Kidney epithelial cell (primary cell): ENCODE measurements at regions not wholly inside any gene's neighbourhood (a gene's known extent, or its start where the extent isn't known, plus 50 kb on each side); places are given as distances from the start of the nearest gene placed in this dataset.
"Not testable (repeated sequence)": the region's sequence is repeated elsewhere in the genome, so short reads cannot be mapped to it uniquely, and the experiment has no call there.

Experiments used
- DNase-seq: peaks from one replicate; pipeline ENCODE4 v3.0.0-alpha.2; 2010; ENCODE audit warnings: low read depth
- H3K27me3 ChIP-seq: 2 replicates; pipeline ENCODE4 v1.6.0; 2011; ENCODE audit warnings: low read length; ENCODE audit not compliant: control insufficient read depth, insufficient read depth
- H3K36me3 ChIP-seq: 2 replicates; pipeline ENCODE4 v1.5.1; 2011; ENCODE audit warnings: low read length; ENCODE audit not compliant: control insufficient read depth, insufficient read depth
- H3K4me3 ChIP-seq: 2 replicates; pipeline ENCODE4 v1.5.1; 2011; ENCODE audit warnings: low read depth, mild to moderate bottlenecking, control low read depth, low read length
- TF ChIP-seq, protein P1 (sequence below): IDR thresholded peaks from 2 replicates; pipeline ENCODE4 v1.5.1; 2011; ENCODE audit warnings: mild to moderate bottlenecking, moderate library complexity, low read length, control low read depth, inconsistent platforms; ENCODE audit not compliant: insufficient read depth, poor library complexity, severe bottlenecking

DNA sequence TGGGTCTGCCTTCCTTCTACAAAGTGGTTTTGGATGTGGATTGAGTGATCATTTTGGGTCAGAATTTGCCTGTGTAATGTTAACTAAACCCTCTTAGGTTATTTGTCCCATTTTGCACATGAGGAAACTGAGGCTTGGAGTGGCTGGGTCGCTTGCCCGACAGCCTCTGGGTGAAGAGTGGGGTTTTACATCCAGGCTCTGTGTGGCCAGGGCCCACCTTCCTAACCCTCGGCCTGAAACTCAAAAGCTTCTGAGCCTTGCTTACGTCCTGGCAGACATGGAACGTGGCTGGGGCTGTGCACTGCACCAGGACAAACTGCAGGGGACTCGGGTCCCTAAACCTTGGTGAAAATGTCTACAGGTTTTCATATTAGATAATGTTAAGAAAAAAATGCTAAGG, 542.4 kb downstream of the TBC1D22A start:
- Histone ChIP-seq H3K36me3 (no peaks in the 10 kb centered on the region), H3K4me3 (no peak overlapping the region), H3K27me3 (no peaks in the 10 kb centered on the region)
- TF ChIP-seq, protein P1, sequence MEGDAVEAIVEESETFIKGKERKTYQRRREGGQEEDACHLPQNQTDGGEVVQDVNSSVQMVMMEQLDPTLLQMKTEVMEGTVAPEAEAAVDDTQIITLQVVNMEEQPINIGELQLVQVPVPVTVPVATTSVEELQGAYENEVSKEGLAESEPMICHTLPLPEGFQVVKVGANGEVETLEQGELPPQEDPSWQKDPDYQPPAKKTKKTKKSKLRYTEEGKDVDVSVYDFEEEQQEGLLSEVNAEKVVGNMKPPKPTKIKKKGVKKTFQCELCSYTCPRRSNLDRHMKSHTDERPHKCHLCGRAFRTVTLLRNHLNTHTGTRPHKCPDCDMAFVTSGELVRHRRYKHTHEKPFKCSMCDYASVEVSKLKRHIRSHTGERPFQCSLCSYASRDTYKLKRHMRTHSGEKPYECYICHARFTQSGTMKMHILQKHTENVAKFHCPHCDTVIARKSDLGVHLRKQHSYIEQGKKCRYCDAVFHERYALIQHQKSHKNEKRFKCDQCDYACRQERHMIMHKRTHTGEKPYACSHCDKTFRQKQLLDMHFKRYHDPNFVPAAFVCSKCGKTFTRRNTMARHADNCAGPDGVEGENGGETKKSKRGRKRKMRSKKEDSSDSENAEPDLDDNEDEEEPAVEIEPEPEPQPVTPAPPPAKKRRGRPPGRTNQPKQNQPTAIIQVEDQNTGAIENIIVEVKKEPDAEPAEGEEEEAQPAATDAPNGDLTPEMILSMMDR, result no peak
- DNase-seq, result no peak

- TF ChIP-seq, protein P1, result no peak
- no peak for DNase-seq
- Histone ChIP-seq H3K27me3 (no peaks in the 10 kb centered on the region), H3K36me3 (no peaks in the 10 kb centered on the region), H3K4me3 (no peak overlapping the region)
Observed at GRCh38 chr22:47304191-47304831, 541.9 kb downstream of the TBC1D22A start.

DNA sequence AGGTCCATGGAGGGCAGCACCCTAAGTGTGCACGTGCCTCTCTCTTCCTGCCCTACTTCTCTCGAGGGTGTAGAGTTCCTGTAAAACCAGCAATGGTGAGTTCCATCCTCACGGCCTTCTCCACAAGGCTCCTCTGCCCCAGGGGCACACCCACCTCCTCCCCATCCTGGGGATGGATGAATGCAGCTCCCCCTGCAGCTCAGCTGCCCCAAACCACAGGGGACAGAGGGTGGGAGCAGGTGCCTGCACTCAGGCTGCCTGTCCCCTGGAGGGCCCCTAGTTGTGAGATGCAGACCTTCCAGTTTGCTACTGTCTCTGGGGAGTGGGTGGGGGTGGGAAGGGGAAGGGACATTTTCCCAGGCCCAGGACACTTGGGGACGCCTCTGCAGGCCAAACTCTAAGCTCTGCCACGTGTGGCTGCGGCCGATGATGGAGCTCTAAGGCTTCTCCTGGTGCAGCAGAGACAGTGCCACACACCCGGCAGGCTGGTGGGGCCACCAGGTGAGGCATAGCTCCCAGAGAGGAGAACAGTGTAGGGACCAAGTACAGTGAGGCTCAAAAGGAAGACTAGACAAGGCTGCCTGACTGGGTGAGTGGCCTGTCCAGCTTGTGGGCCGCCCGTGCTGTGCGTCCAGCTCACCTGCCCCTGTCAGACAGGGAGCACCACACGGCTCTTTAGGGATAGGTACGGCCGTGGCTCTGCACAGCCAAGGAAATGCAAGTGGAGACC, 540.9 kb downstream of the TBC1D22A start:
- Histone ChIP-seq H3K27me3 (no peaks in the 10 kb centered on the region), H3K4me3 (no peak overlapping the region), H3K36me3 (no peaks in the 10 kb centered on the region)
- TF ChIP-seq, protein P1, result no peak
- no peak for DNase-seq

DNA sequence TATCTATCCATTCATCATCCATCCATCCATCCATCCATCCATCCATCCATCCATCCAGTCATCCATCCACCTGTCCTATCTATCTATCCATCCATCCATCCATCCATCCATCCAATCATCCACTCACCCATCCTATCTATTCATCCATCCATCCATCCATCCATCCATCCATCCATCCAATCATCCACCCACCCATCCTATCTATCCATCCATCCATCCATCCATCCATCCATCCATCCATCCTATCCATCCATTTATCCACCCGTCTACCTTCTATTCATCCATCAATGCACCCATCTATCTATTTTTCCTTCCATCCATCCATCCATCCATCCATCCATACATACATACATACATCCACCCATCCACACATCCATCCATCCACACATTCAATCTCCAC, 540.1 kb downstream of the TBC1D22A start:
- H3K36me3 ChIP-seq, H3K4me3 ChIP-seq, H3K27me3 ChIP-seq, DNase-seq: not testable (repeated sequence)

GRCh38 chr22:47301820-47302475, 539.5 kb downstream of the TBC1D22A start:
- no peak for DNase-seq
- H3K4me3 ChIP-seq, result no peak overlapping the region
- TF ChIP-seq, protein P1, result no peak

DNA sequence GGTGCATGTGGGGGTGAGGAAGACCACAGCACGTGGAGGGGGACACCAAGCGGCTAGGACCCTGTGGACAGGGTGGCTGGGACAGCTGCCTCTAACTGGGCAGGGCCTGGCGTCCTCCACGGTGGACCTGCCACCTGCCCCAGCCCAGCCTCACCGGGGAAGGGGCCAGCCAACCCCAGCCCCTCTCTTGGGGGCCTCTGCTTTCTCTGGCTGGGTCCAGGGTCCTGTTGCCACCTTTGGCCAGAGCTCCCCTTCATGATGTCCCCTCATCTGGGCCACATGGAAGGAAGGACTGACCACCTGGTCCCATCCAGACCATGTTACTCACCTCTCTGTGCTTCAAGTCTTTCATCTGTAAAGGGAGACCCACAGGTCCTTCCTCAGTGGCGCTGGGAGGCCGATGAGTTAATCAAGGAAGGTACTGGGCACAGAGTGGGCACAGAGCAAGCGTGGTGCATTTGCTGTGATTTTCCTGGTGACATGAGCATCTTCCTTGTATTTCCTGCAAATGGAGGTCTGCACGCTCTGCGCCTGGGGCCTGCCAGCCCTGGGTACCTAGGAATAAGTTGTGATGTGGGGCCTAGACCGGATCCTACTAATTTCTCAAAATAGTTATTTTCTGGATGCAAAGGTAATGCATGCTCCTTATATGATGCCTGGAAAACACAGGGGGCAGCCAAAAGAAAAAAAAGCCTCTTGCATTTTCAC, 538.4 kb downstream of the TBC1D22A start:
- TF ChIP-seq, protein P1, result no peak
- Histone ChIP-seq H3K4me3 (no peak overlapping the region), H3K36me3 (no peaks in the 10 kb centered on the region), H3K27me3 (no peaks in the 10 kb centered on the region)
- no peak for DNase-seq

More at GRCh38 chr22:47301820-47302475, 539.5 kb downstream of the TBC1D22A start:
- H3K27me3 ChIP-seq, result no peaks in the 10 kb centered on the region
- H3K36me3 ChIP-seq, result no peaks in the 10 kb centered on the region
